HG03175 (cell line): ENCODE measurements at regions not wholly inside any gene's neighbourhood (a gene's known extent, or its start where the extent isn't known, plus 50 kb on each side); places are given as distances from the start of the nearest gene placed in this dataset.

ENCODE experiments used
- ATAC-seq: cut with Tn5 transposase; IDR thresholded peaks from one replicate; pipeline ENCODE4 v1.9.1; 2021; ENCODE audit warnings: mild to moderate bottlenecking, moderate library complexity; ENCODE audit not compliant: unreplicated experiment

- no peak for ATAC-seq
Observed at GRCh38 chr2:5444854-5445253, 247.3 kb upstream of the SOX11 start.

- no peak for ATAC-seq
Observed at GRCh38 chr2:5449867-5450266, 242.3 kb upstream of the SOX11 start.

GRCh38 chr2:5453220-5454050 lies 238.7 kb upstream of the SOX11 start:
- no peak for ATAC-seq

- no peak for ATAC-seq
Observed at GRCh38 chr2:5454051-5454390, 238.2 kb upstream of the SOX11 start.

- no peak for ATAC-seq
Observed at GRCh38 chr2:5459041-5459440, 233.1 kb upstream of the SOX11 start.

- no peak for ATAC-seq
Observed at GRCh38 chr2:5464657-5465056, 227.5 kb upstream of the SOX11 start.

GRCh38 chr2:5465859-5466258 lies 226.3 kb upstream of the SOX11 start:
- ATAC-seq = no peak

- no peak for ATAC-seq
Observed at GRCh38 chr2:5467178-5467905, 224.8 kb upstream of the SOX11 start.

GRCh38 chr2:5472673-5473072 lies 219.5 kb upstream of the SOX11 start:
- ATAC-seq = no peak

- ATAC-seq = no peak
Observed at GRCh38 chr2:5473635-5474034, 218.5 kb upstream of the SOX11 start.

GRCh38 chr2:5474716-5475115 lies 217.5 kb upstream of the SOX11 start:
- ATAC-seq = no peak

GRCh38 chr2:5479265-5479928 lies 212.8 kb upstream of the SOX11 start:
- ATAC-seq = no peak

GRCh38 chr2:5482929-5483331 lies 209.3 kb upstream of the SOX11 start:
- ATAC-seq = no peak

- no peak for ATAC-seq
Observed at GRCh38 chr2:5484868-5485267, 207.3 kb upstream of the SOX11 start.

- no peak for ATAC-seq
Observed at GRCh38 chr2:5491523-5491922, 200.7 kb upstream of the SOX11 start.

GRCh38 chr2:5493256-5493655 lies 198.9 kb upstream of the SOX11 start:
- no peak for ATAC-seq

GRCh38 chr2:5494212-5494611 lies 198.0 kb upstream of the SOX11 start:
- ATAC-seq = no peak

GRCh38 chr2:5495586-5495985 lies 196.6 kb upstream of the SOX11 start:
- ATAC-seq = no peak

- ATAC-seq = no peak
Observed at GRCh38 chr2:5497874-5498273, 194.3 kb upstream of the SOX11 start.

GRCh38 chr2:5501807-5502206 lies 190.4 kb upstream of the SOX11 start:
- ATAC-seq = no peak

- no peak for ATAC-seq
Observed at GRCh38 chr2:5502385-5502784, 189.8 kb upstream of the SOX11 start.

- no peak for ATAC-seq
Observed at GRCh38 chr2:5504756-5505155, 187.4 kb upstream of the SOX11 start.
